Activated CD8-positive, alpha-beta memory T cell treated with anti-CD3 and anti-CD28 coated beads, Interleukin-2, amount 10 ng/mL, durations not matched to agents 7 days and 5 days (primary cell): ENCODE measurements at regions not wholly inside any gene's neighbourhood (a gene's known extent, or its start where the extent isn't known, plus 50 kb on each side); places are given as distances from the start of the nearest gene placed in this dataset.
A peak's percentile ranks its signal among the peaks of the same experiment; 100 is the strongest.

Source experiments
- ATAC-seq: fragments of 150-1000 bp; cut with Tn5 transposase; one replicate; pipeline ENCODE4 v1.10.0; 2021; ENCODE audit warnings: moderate library complexity
- CTCF ChIA-PET: fragments of 350-600 bp; sonication (Branson Sonifier 250); formaldehyde crosslinking; loops from one replicate; lab custom pipeline; 2021; ENCODE audit warnings: antibody characterized with exemption; lab: Charles Lee
- DNase-seq: peaks from one replicate; pipeline ENCODE4 v3.0.0-alpha.2; 2020
- H3K27ac Mint-ChIP-seq: one replicate; pipeline ENCODE4 v1.8.0; 2021; ENCODE audit warnings: mild to moderate bottlenecking, mixed read lengths
- H3K27me3 Mint-ChIP-seq: one replicate; pipeline ENCODE4 v1.8.0; 2021; ENCODE audit warnings: mixed read lengths
- H3K36me3 Mint-ChIP-seq: one replicate; pipeline ENCODE4 v1.8.0; 2021; ENCODE audit warnings: mild to moderate bottlenecking, mixed read lengths
- H3K4me1 Mint-ChIP-seq: one replicate; pipeline ENCODE4 v1.8.0; 2021; ENCODE audit warnings: mixed read lengths
- H3K4me3 Mint-ChIP-seq: one replicate; pipeline ENCODE4 v1.8.0; 2021; ENCODE audit warnings: mild to moderate bottlenecking, moderate library complexity, mixed read lengths
- H3K9me3 Mint-ChIP-seq: one replicate; pipeline ENCODE4 v1.8.0; 2022; ENCODE audit warnings: low read depth, mixed read lengths

- no peaks in the 10 kb centered on the region for H3K36me3 Mint-ChIP-seq
- no peaks in the 10 kb centered on the region for H3K9me3 Mint-ChIP-seq
- H3K27ac Mint-ChIP-seq, result no peak overlapping the region
- DNase-seq (no peak), ATAC-seq (no peak)
- H3K4me1 Mint-ChIP-seq, result peaks cover 13% of the 10 kb centered on the region
- CTCF ChIA-PET, result no interaction called here
- peaks cover 29% of the 10 kb centered on the region for H3K27me3 Mint-ChIP-seq
- no peak overlapping the region for H3K4me3 Mint-ChIP-seq
These were observed 237.8 kb downstream of the SPTSSA start for GRCh38 chr14:34224221-34224620.

- peaks cover 30% of the 10 kb centered on the region for H3K27me3 Mint-ChIP-seq
- DNase-seq (no peak), ATAC-seq (no peak)
- no peak overlapping the region for H3K4me3 Mint-ChIP-seq
- no peaks in the 10 kb centered on the region for H3K9me3 Mint-ChIP-seq
- H3K36me3 Mint-ChIP-seq, result no peaks in the 10 kb centered on the region
- no peak overlapping the region for H3K27ac Mint-ChIP-seq
- CTCF ChIA-PET, result no interaction called here
- H3K4me1 Mint-ChIP-seq, result peaks cover 10% of the 10 kb centered on the region
These were observed 238.5 kb downstream of the SPTSSA start for GRCh38 chr14:34223373-34224148.

- H3K4me3 Mint-ChIP-seq, result no peak overlapping the region
- peaks cover 25% of the 10 kb centered on the region for H3K27me3 Mint-ChIP-seq
- H3K36me3 Mint-ChIP-seq, result no peaks in the 10 kb centered on the region
- no peak for ATAC-seq
- no peak for DNase-seq
- CTCF ChIA-PET, result no interaction called here
- no peaks in the 10 kb centered on the region for H3K9me3 Mint-ChIP-seq
- H3K27ac Mint-ChIP-seq, result no peak overlapping the region
- H3K4me1 Mint-ChIP-seq, result peaks cover 7% of the 10 kb centered on the region
These were observed 239.2 kb downstream of the SPTSSA start for GRCh38 chr14:34222867-34223266.

- Mint-ChIP-seq H3K4me3 (no peak overlapping the region), H3K27me3 (peaks cover 17% of the 10 kb centered on the region), H3K9me3 (no peaks in the 10 kb centered on the region), H3K4me1 (peaks cover 6% of the 10 kb centered on the region), H3K36me3 (no peaks in the 10 kb centered on the region), H3K27ac (no peak overlapping the region)
- DNase-seq, result no peak
- CTCF ChIA-PET, result interaction anchor here (0.6 kb wide), 1 partner anchor 177 kb away, joined by 3 read pairs; no protein-coding TSS in a partner anchor
- ATAC-seq, result no peak
These were observed 239.9 kb downstream of the SPTSSA start for GRCh38 chr14:34222122-34222521.

GRCh38 chr14:34220921-34221320, 241.1 kb downstream of the SPTSSA start:
- Mint-ChIP-seq H3K27me3 (peaks cover 8% of the 10 kb centered on the region), H3K9me3 (no peaks in the 10 kb centered on the region), H3K4me3 (no peak overlapping the region), H3K36me3 (no peaks in the 10 kb centered on the region), H3K27ac (no peak overlapping the region), H3K4me1 (peaks cover 6% of the 10 kb centered on the region)
- CTCF ChIA-PET, result interaction anchor here (0.7 kb wide), 1 partner anchor 227 kb away, joined by 4 read pairs; no protein-coding TSS in a partner anchor
- DNase-seq (no peak), ATAC-seq (peak; percentile 45)

GRCh38 chr14:34220378-34220706, 241.7 kb downstream of the SPTSSA start:
- ATAC-seq (no peak), DNase-seq (no peak)
- CTCF ChIA-PET, result no interaction called here
- H3K36me3 Mint-ChIP-seq, result no peaks in the 10 kb centered on the region
- peaks cover 6% of the 10 kb centered on the region for H3K4me1 Mint-ChIP-seq
- no peak overlapping the region for H3K27ac Mint-ChIP-seq
- H3K9me3 Mint-ChIP-seq, result no peaks in the 10 kb centered on the region
- H3K4me3 Mint-ChIP-seq, result no peak overlapping the region
- peaks cover 8% of the 10 kb centered on the region for H3K27me3 Mint-ChIP-seq

- no peaks in the 10 kb centered on the region for H3K36me3 Mint-ChIP-seq
- peaks cover 6% of the 10 kb centered on the region for H3K4me1 Mint-ChIP-seq
- H3K9me3 Mint-ChIP-seq, result no peaks in the 10 kb centered on the region
- ATAC-seq (no peak), DNase-seq (no peak)
- H3K4me3 Mint-ChIP-seq, result no peak overlapping the region
- CTCF ChIA-PET, result interaction anchor here (1.3 kb wide), 1 partner anchor 379 kb away, joined by 3 read pairs; no protein-coding TSS in a partner anchor
- H3K27ac Mint-ChIP-seq, result no peak overlapping the region
- peaks cover 8% of the 10 kb centered on the region for H3K27me3 Mint-ChIP-seq
These were observed 242.2 kb downstream of the SPTSSA start for GRCh38 chr14:34219661-34220377.

- H3K4me3 Mint-ChIP-seq, result no peak overlapping the region
- no peak overlapping the region for H3K27ac Mint-ChIP-seq
- H3K27me3 Mint-ChIP-seq, result peaks cover 11% of the 10 kb centered on the region
- no peak for DNase-seq
- no peaks in the 10 kb centered on the region for H3K9me3 Mint-ChIP-seq
- no peak for ATAC-seq
- CTCF ChIA-PET, result interaction anchor here (1.3 kb wide), 1 partner anchor 378 kb away, joined by 3 read pairs; no protein-coding TSS in a partner anchor
- no peaks in the 10 kb centered on the region for H3K36me3 Mint-ChIP-seq
- peaks cover 6% of the 10 kb centered on the region for H3K4me1 Mint-ChIP-seq
These were observed 243.2 kb downstream of the SPTSSA start for GRCh38 chr14:34218881-34219280.

- CTCF ChIA-PET, result interaction anchor here (1.1 to 1.5 kb wide), 2 partner anchors 12 to 278 kb away, joined by 3 to 4 read pairs; no protein-coding TSS in a partner anchor
- DNase-seq (no peak), ATAC-seq (no peak)
- Mint-ChIP-seq H3K4me1 (peaks cover 9% of the 10 kb centered on the region), H3K27ac (no peak overlapping the region), H3K36me3 (no peaks in the 10 kb centered on the region), H3K9me3 (no peaks in the 10 kb centered on the region), H3K27me3 (peaks cover 20% of the 10 kb centered on the region), H3K4me3 (no peak overlapping the region)
These were observed 247.1 kb downstream of the SPTSSA start for GRCh38 chr14:34214961-34215360.

GRCh38 chr14:34213332-34213731, 248.7 kb downstream of the SPTSSA start:
- H3K27ac Mint-ChIP-seq, result no peak overlapping the region

GRCh38 chr14:34212172-34212929, 249.7 kb downstream of the SPTSSA start:
- Mint-ChIP-seq H3K27me3 (peaks cover 23% of the 10 kb centered on the region), H3K4me3 (no peak overlapping the region), H3K27ac (no peak overlapping the region), H3K9me3 (no peaks in the 10 kb centered on the region), H3K4me1 (peaks cover 9% of the 10 kb centered on the region), H3K36me3 (no peaks in the 10 kb centered on the region)
- ATAC-seq (no peak), DNase-seq (no peak)
- CTCF ChIA-PET, result no interaction called here

More at GRCh38 chr14:34213332-34213731, 248.7 kb downstream of the SPTSSA start:
- Mint-ChIP-seq H3K9me3 (no peaks in the 10 kb centered on the region), H3K36me3 (no peaks in the 10 kb centered on the region), H3K4me1 (peaks cover 9% of the 10 kb centered on the region), H3K4me3 (no peak overlapping the region), H3K27me3 (peaks cover 23% of the 10 kb centered on the region)
- CTCF ChIA-PET, result interaction anchor here (1.5 kb wide), 1 partner anchor 13 kb away, joined by 4 read pairs; no protein-coding TSS in a partner anchor
- ATAC-seq (no peak), DNase-seq (no peak)

GRCh38 chr14:34211732-34212131, 250.3 kb downstream of the SPTSSA start:
- Mint-ChIP-seq H3K9me3 (no peaks in the 10 kb centered on the region), H3K27ac (no peak overlapping the region), H3K4me1 (peaks cover 9% of the 10 kb centered on the region), H3K36me3 (no peaks in the 10 kb centered on the region), H3K4me3 (no peak overlapping the region), H3K27me3 (peaks cover 23% of the 10 kb centered on the region)
- no peak for DNase-seq
- no peak for ATAC-seq
- CTCF ChIA-PET, result no interaction called here

GRCh38 chr14:34208532-34208931, 253.5 kb downstream of the SPTSSA start:
- ATAC-seq (no peak), DNase-seq (no peak)
- CTCF ChIA-PET, result no interaction called here
- peaks cover 9% of the 10 kb centered on the region for H3K4me1 Mint-ChIP-seq
- no peaks in the 10 kb centered on the region for H3K36me3 Mint-ChIP-seq
- no peak overlapping the region for H3K27ac Mint-ChIP-seq
- peaks cover 4% of the 10 kb centered on the region for H3K9me3 Mint-ChIP-seq
- H3K27me3 Mint-ChIP-seq, result peaks cover 20% of the 10 kb centered on the region
- H3K4me3 Mint-ChIP-seq, result no peak overlapping the region
